NCI-H2227 treated with DMSO at 0.1 percent for 48 hours (cell line): ENCODE measurements at regions not wholly inside any gene's neighbourhood (a gene's known extent, or its start where the extent isn't known, plus 50 kb on each side); places are given as distances from the start of the nearest gene placed in this dataset.
"Not testable (repeated sequence)": the region's sequence is repeated elsewhere in the genome, so short reads cannot be mapped to it uniquely, and the experiment has no call there.

Experiments used
- DNase-seq: peaks from one replicate; lab custom pipeline; 2025; lab: John Stamatoyannopoulos, UW

DNA sequence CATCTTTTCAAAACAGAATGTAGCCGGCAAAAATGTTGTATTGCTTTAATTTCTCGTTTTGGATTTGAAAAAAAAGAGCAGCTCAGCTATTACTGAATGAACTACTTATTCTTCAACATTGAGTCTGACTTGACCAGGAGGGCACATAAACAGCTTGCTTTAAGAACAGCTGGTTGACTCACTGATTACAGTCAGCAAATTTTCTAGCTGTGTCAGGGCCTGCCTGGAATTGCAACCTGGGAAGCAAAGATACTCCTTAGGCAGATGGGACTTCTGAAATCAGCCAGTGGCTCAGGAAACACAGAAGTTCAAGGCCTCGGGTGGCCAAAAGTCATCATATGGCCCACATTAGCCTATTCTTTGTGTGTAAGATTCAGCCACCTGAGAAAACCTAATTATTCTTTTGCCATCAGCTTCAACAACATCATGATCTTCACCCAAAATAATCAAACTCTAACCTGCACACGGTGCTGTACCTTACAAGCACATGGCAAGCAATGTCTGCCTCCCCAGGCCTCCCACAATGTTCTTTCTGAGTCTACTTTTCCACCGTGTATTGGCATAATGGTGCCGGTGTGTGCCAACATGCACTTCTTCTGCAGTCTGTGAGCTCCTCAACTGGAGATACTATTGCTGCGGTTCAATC, 307.2 kb downstream of the HHIPL2 start:
- DNase-seq = no peak

DNA sequence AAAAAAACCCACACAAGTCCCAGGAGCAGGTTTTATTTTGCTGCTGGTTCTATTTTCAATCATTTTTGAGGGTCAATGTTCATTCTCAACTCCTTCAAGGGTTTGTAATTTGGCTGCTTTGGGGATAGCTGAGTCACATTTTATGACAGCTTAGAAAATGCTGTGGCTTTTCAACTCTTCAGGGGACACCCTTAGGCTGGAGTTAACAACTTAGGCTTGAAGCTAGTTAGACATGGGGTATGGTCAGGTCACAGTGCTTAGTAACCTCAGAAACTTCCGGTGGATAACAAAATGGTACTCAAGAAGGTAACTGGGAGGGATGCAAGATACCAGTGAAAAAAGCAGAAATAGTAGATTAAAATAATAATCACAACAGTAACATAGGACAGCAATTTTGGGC, 308.8 kb downstream of the HHIPL2 start:
- no peak for DNase-seq

DNA sequence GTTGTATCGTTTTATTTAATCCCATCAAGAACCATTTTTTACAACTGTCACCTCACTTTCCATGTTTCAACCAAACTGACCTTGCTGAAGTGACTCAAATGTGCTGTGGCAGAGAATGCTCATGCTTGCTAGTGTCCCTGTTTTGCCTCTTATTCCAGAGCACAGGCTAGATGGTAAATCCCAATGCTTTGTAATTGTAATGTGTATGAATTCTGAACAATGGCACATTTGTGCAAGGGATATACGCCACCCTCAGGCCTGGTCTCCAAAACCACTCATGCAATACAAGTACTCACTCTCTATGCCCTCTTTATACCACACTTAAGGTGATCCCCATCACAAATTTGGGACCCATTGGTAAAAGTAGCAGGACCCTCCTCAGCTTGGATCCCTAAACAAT, 313.6 kb downstream of the HHIPL2 start:
- no peak for DNase-seq

DNA sequence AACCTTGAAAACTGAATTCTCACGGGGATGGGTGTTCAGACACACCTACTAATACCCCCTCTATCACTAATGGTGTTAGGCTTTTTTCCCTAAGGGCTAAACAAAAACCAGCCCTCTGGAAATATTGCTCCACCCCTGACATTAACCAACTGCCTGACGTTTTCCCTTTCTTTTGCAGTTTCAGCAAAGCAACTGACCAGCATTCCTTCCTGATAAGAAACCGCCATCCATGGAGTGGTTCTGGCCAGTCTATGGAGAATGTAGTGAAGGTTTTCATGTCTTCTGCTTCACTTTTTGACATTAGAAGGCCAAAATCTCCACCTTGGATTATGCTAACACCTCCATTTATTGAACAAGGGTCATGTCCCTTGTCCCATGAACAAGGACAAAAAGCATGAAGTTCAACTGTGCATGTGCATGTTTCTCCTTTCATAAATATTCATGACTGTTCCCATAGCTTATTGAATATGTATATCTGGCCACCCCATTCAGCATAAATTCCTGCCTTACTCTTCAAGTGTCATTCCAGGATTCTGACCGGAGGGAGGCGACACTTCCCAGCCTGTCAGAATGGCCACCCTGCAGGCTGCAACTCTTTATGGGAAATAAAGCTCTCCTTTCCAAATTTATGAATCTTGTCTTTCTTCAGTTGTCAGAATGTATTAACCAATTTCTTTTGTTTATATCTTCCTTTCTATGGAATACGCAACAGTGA, 314.3 kb downstream of the HHIPL2 start:
- DNase-seq = no peak

DNA sequence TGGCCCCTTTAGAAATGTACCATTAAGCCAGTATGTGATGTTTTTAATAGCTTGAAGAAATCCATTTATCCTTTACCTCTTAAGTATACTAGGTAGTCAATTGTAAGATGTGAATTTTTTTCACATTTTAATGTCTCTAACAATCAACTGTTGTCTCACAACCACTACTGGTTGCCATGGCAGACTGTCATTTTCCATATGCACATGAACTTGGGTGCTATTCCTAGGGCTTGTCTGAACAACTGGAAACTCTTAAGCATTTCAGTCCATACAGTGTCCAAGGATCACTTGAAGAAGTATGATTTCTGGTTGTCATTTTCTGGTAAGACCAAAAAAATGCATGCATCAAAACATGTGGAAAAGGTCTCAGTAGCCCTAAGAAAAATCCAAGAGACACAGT, 315.1 kb downstream of the HHIPL2 start:
- DNase-seq = no peak

DNA sequence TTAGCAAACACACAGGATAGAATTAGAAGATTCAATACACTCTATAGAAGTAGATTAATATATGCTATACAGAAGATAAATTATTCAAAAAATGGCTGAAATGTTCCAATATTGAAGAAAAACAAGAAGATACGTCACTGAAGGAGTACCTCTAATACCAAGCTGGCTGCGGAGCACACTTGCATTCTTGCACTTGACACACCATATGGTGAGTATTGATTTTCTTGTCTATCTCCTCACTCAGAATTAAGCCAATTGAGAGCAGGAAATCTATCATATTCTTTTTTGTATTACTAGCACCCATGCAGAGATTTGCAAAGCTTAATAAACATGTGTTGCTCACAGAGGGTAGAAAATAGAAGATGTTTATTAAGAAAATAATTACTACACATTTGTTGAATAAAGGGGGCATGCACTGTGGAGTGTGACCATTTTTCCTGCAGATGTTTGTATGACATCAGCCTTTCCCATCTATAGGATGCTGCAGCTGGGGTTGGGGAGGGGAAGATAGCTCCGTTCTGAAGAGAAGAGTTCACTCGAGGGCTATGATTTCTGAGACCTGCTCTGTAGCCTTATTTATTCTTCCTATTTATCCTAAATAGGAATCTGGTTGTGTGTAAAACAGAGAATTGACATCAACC, 318.1 kb downstream of the HHIPL2 start:
- no peak for DNase-seq

DNA sequence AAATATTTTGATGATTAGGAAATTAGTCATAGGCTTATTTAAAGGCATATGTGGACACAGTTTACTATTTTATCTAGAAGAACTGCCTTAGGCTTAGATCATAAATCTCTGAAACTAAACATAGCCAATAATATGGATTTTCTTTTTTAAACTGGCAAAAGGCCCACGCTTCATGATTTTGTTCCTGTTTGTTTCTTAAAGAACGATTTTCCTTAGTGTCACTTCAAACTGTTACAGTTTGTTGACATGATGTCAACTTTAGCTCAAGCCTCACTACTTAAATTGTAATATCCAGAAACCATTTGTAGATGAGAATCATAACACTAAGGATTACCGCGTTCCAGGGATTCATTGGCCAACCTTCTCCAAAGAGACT, 322.6 kb downstream of the HHIPL2 start:
- no peak for DNase-seq

DNA sequence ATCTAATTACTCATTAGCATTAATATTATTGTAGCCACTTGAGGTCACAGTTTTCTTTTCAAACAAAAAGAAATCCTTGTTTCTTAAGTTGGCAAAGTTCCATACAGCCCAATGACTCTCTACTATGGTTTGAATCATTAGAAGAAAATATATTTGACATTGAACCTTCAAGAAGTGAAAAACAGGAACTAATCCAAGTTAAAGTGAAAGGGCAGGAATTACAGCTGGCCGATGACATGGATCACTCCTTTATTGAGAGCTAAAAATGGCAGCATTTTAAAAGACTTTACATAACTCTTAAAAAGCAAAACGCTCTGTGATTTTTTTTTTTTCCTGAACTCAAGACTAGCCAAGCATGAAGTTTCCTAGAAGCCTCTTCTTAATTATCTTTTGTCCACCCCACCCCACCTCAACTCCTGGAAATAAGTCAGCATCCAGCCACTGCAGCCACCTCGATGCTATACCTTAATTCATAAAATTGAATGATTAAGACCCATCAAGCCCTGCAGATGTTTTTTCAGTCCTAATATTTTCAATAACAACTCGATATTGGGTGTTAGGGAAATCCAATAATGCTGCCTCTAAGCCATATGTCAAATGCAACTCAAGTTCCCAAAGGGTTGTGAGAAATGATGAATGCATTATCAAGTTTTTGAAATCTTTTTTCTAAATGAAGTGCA, 323.1 kb downstream of the HHIPL2 start:
- DNase-seq = no peak

DNA sequence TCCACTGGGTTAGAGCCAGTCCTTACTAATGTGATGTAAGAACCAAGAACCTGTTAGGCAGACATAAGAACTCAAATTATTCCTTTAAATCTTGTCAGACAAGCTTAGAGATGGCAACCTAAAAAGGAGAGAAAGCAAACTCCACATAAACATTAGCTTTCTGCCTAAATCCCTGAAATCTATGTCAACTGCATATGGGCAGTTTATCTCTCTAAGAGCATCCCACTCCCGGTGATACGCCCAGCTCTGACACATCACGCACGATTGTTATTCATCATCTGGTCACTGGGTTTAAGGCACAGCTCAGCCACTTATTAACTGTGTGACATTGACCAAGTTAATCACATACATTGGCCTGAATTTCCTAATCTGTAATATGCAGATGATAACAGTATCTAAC, 323.7 kb downstream of the HHIPL2 start:
- no peak for DNase-seq

DNA sequence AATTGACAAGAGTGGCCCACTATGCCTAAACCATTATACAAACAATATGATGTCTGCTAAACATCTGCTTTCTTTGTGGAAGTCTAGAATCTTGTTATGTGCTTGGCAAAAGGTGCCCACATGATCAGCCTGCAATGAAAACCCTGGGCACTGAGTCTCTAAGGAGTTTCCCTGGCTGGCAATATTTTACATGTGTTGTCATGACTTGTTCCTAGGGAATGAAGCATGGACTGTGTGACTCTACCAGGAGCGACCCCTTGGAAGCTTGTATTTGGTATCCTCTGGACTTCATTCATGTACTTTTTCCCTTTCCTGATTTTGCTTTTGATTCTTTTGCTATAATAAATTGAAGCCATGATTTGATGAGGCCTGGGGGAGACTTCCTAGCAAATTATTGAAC, 324.9 kb downstream of the HHIPL2 start:
- DNase-seq = no peak

DNA sequence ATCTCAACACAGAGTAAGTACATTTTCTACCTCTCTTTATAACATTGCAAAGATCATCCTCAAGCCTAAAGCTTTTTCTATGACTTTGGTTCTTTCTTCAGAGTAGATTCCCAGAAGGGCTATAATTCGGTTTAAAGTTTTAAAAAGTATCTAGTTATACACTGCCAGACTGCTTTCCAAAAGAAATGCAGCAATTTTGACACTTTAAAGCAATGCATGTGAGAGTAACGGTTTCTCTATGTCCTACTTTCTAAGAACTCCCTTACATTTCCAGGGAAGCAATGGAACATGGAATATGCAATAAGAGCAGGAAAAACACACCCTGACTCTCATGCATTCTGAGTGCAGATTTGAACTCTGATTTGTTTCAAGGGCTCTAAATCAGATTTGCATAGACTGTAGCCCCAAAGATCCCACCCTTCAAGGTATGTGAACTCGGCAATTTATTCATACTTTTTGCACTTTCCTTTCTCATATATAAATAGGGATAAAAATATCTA, 331.6 kb downstream of the HHIPL2 start:
- no peak for DNase-seq

DNA sequence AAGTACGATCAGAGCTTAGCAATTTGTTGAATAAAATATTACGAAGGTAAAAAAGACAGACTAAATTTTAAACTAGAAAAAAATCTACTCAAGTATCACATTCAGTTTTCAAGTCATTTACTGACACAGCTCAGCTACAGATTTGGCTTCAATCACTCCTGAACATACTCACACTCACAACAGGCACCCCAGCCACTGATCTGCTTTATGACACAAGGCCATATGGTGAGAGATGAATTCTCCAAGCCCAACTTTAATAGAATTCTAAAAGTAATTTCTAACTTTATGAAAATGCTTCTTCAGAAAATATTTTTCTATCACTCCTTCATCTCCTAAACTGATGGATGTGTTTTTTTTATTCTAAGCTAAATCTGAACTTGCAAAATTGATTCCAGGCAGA, 337.1 kb downstream of the HHIPL2 start:
- DNase-seq = no peak

DNA sequence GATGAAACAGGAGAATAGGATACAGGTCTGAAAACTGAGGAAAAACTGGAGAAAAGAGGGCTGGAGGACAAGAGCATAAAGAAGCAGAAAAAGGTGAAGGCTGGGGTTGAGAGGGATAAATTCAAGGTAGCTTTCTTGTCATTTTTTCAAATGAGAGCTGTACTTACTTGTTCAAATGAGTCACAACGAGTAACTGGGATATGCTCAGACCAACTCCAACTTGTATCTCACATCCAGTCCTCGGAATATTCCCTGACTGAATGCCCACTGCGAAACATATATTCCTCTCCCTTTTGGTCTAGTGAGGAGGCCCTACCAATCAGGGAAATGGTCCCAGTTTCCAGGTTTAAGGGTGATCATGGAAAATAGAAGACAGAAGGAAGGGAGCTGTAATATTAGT, 343.4 kb downstream of the HHIPL2 start:
- no peak for DNase-seq

DNA sequence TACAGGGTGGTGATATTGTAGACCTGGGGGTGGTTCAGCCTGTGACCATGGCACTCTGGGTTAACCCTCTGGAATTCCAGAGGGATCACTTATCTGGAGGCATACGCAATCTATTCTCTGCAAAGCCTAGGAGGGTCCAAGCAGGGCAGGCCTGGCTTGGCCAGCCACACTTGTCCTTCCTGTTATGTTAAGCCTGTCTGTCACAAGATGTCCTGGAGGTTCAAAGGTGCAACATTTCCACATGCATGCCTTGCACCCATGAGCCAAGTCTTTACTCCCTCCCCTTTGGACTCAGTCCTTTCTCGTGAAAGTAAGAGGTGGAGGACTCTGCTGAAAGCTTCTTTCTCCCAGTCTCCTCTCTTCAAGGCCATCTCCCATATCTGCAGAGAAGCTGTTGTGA, 345.1 kb downstream of the HHIPL2 start:
- no peak for DNase-seq

DNA sequence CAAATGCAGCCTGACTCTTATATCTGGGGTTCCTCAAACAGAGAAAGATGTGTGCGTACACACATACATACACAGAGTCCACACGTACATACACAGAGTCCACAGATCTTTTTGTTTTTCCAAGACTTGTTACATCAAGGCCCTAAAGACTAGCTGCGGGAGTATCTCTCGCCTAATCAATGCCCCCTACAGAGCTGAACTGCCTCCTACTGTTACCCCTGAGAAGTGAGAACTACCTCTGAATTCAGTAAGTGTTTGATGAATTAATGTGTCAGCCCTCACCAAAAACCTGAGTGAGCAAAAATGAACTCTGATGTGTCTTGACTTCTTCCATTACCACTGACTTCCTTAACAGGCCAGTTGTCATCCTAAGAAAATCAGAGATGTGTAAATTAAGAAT, 351.2 kb downstream of the HHIPL2 start:
- no peak for DNase-seq

DNA sequence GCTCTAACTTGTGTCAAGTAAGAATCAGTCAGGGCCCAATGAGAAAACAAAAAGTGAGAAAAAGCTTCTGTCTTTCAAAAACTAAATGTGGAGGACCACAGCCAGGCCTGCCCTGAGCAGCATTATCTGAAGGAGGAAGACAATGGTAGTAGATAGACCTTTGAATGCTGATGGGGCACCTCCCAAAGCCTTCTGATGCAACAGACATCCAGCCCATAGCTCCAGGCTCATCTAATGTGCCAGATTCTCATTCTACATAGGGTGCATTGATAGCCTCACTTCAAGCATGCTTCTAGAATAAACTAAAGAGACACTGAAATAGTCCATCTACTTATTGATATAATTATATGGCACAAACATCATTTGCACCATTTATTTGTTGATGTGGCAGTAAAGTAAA, 351.6 kb downstream of the HHIPL2 start:
- DNase-seq = no peak

DNA sequence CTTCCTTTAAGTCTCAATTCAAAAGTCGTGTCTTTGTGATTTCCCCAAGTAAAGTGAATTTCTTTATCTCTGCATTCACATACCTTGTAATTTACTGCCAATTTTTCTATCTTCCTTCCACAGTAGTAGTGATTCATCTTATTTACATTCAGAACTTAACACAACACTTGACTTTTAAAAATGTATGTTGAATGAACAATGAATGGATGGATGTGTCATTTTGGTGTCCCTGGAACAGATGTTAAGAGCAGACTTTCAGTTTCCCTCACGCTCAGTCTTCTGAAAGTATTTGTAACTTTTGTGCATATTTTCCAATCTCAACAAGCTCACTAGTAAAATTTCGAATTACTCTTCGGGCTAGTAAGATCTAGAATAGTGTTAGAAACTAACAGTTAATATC, 352.0 kb downstream of the HHIPL2 start:
- no peak for DNase-seq

DNA sequence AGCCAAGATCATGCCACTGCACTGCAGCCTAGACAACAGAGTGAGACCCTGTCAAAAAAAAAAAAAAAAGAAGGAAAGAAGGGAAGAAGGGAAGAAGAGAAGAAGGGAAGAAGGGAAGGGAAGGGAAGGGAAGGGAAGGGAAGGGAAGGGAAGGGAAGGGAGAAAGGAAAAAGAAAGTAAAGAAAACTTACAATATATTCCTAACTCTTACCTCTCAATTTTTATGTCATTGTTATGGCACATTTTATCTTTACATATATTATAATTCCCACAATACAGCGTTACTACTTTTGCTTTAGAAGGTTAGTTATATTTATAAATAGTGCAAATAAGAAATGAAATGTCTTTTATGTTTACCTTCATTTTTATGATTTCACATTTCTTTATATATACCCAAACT, 358.7 kb downstream of the HHIPL2 start:
- DNase-seq = no peak

DNA sequence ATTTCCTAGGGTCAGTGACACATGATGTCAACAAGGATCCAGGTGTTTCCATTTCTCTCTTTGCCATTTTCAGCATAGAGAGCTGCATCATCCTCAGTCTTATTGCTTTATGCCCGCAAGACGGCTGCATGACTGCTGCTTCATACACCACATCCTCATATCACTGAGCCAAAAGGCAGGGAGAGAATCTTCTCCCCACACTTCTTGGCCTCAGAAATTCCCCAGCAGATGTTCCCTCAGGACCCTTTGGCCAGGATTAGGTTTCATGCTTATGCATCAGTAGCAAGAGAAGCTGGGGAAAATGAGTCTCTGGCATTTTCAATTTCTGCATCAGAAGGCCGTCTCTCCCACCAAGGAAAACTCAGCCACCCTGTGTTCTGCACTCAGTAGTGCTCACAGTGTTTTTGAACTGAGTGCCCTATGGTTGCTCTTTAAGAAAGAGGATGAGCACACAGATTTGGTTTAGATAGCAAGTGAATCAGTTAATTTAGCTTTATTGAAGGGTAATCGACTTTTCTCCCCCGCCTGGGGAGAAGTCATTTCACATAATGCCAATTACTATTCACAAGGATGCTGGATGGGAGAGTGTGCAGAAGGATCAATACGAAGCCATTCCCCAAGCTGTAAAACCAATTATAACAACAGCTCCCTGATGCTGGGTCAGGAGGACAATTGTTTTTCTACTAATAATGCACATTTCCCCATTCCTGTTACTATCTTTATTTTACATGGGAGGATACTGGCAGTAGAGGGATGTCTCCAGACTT, 360.2 kb downstream of the HHIPL2 start:
- DNase-seq = no peak

DNA sequence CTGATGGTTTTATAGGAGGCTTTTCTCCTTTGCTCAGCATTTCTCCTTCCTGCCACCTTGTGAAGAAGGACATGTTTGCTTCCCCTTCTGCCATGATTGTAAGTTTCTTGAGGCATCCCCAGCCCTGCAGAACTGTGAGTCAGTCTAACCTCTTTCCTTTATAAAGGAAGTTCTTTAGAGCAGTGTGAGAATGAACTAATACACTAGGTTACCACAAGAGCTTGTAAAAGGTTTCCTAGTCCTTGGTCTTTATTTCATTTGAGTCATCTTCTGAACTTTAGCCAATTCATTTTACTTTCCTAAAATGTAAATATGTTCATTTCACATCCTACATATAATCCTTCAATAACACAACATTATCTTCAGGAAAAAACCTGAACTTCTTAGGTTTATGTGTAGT, 365.3 kb downstream of the HHIPL2 start:
- no peak for DNase-seq

DNA sequence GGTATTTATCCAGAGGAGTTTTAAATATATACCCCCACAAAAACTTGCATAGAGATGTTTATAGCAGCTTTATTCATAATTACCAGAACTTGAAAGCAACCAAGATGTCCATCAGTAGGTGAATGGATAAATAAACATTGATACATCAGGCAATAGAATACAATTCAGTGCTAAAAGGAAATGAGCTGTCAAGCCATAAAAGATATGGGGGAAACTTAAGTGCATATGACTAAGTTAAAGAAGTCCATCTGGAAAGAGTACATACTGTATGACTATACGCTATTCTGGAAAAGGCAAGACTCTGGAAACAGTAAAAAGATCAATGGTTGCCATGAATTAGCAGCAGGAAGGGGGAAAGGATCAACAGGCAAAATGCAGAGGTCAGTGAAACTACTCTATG, 366.7 kb downstream of the HHIPL2 start:
- no peak for DNase-seq

DNA sequence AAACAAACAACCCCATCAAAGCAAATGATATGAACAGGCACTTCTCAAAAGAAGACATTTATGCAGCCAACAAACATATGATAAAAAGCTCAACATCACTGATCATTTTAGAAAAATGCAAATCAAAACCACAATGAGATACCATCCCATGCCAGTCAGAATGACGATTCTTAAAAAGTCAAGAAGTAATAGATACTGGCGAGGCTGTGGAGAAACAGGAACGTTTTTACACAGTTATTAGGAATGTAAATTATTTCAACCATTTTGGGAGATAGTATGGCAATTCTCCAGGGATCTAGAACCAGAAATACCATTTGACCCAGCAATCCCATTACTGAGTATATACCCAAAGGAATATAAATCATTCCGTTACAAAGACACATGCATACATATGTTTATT, 370.4 kb downstream of the HHIPL2 start:
- DNase-seq = not testable (repeated sequence)
